Stimulated activated naive CD8-positive, alpha-beta T cell treated with anti-CD3 and anti-CD28 coated beads, Interleukin-15, amount 100 ng/mL, for 72 hours (primary cell): ENCODE measurements at regions not wholly inside any gene's neighbourhood (a gene's known extent, or its start where the extent isn't known, plus 50 kb on each side); places are given as distances from the start of the nearest gene placed in this dataset.

ENCODE experiments used
- ATAC-seq: fragments of 150-1000 bp; cut with Tn5 transposase; 2 replicates; pipeline ENCODE4 v1.10.0; 2021; ENCODE audit warnings: mild to moderate bottlenecking, moderate library complexity
- DNase-seq, 2 donors: peaks; one replicate each; pipeline ENCODE4 v3.0.0; 2021 to 2022
- H3K27ac Mint-ChIP-seq, 2 donors: one replicate each; pipeline ENCODE4 v1.8.0; 2022; ENCODE audit warnings: mild to moderate bottlenecking in 2 of 2, mixed read lengths in 2 of 2, moderate library complexity in 2 of 2
- H3K27me3 Mint-ChIP-seq: one replicate; pipeline ENCODE4 v1.8.0; 2022; ENCODE audit warnings: mixed read lengths
- H3K4me1 Mint-ChIP-seq: one replicate; pipeline ENCODE4 v1.8.0; 2022; ENCODE audit warnings: mild to moderate bottlenecking, mixed read lengths
- H3K4me3 Mint-ChIP-seq, 2 donors: one replicate each; pipeline ENCODE4 v1.8.0; 2022; ENCODE audit warnings: mild to moderate bottlenecking in 2 of 2, mixed read lengths in 2 of 2, moderate library complexity in 1 of 2
- H3K9me3 Mint-ChIP-seq, 2 donors: one replicate each; pipeline ENCODE4 v1.8.0; 2022; ENCODE audit warnings: mixed read lengths in 2 of 2

DNA sequence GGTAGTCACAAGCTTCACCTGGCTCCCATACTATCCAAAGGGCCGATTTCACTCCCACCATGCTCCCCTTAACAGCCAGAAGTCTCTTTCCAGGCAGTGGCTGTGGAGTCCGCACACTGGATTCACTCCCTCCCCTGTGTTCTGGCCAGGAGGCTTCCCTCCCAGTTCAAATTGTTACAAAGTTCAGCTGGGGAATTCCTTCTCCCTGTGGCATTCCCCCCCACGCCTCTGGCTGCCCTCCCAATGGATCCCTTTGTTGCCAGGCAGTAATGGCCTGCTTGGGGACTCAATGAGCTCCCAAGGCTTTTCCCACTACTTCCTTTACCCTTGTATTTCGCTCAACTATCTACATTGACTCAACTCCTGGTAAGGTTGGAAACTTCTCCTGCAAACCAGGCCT is 1921.4 kb upstream of the PCDH20 start:
- H3K9me3 Mint-ChIP-seq = peaks cover 9 to 21% of the 10 kb centered on the region in 2 donors
- ATAC-seq (no peak), DNase-seq (no peak)
- H3K4me3 Mint-ChIP-seq = no peak overlapping the region
- no peaks in the 10 kb centered on the region for H3K27me3 Mint-ChIP-seq
- H3K4me1 Mint-ChIP-seq = no peaks in the 10 kb centered on the region
- H3K27ac Mint-ChIP-seq = no peak overlapping the region

DNA sequence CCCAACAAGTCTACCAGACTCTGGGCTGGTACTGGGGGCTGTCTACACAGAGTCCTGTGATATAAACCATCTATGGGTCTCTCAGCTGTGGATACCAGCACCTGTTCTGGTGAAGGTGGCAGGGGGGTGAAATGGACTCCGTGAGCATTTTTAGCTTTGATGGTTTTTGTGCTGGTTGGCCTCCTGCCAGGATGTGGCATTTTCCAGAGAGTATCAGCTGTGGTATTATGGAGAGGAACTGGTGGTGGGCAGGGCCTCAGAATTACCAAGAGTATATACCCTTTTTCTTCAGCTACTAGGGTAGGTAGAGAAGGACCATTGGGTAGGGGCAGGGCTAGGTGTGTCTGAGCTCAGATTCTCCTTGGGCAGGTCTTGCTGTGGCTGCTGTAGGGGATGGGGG is 1920.9 kb upstream of the PCDH20 start:
- peaks cover 9 to 21% of the 10 kb centered on the region in 2 donors for H3K9me3 Mint-ChIP-seq
- no peak for DNase-seq
- no peak overlapping the region for H3K4me3 Mint-ChIP-seq
- no peaks in the 10 kb centered on the region for H3K4me1 Mint-ChIP-seq
- H3K27ac Mint-ChIP-seq = no peak overlapping the region
- no peaks in the 10 kb centered on the region for H3K27me3 Mint-ChIP-seq
- ATAC-seq = no peak

DNA sequence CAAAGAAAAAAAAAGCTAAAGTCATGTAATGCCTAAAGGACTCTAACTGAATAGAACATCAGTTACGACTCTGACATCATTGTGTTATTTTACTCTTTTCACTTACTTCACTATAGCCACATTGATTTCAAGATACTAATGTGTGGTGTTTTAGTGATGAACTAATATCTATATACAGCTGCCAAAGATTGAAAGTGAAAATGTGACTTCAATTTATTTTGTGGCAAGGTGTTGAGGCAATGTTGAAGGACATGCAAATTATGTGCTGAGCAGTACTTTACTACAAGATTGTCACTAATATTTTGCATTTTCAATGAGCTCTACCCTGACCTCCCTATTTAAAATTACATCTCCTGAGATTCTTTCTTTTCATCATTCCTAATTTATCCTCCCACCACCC is 1911.9 kb upstream of the PCDH20 start:
- ATAC-seq (no peak), DNase-seq (no peak)
- no peaks in the 10 kb centered on the region for H3K4me1 Mint-ChIP-seq
- H3K27ac Mint-ChIP-seq = no peak overlapping the region
- H3K27me3 Mint-ChIP-seq = no peaks in the 10 kb centered on the region
- no peak overlapping the region for H3K4me3 Mint-ChIP-seq
- H3K9me3 Mint-ChIP-seq = peaks cover under 1 to 10% of the 10 kb centered on the region in 2 donors

DNA sequence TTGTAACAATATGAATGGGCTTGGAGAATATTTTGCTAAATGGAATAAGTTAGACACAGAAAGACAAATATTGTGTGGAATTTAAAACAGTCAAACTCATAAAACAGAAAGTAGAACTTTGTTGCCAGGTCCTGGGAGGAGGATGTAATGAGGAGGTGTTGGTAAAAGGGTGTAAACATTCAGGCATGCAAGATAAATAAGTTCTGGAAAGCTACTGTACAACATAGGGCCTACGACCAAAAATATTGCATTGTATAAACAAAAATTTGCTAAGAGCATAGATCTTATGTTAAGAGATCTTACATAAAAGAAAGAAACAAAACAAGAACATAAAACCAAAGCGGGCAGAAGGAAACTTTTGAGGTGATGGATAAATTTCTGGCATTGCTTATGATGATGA is 1907.8 kb upstream of the PCDH20 start:
- H3K4me3 Mint-ChIP-seq = no peak overlapping the region

DNA sequence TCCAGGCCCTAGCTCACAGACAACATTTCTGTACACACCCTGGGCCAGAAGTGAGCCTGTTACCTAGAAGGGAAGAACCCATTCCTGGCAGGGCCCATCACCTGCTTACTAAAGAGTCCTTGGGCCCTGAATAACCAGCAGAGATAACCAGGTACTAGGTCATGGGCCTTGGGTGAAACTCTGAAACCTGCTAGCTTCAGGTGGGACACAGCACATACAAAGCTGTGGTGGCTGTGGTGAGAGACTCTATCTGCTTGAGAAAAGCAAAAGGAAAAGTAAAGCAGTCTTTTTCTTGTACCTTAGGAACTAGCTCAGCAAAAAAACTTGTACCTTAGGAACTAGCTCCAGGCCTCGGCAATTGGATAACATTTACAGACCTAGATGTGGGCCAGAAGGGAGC is 1895.9 kb upstream of the PCDH20 start:
- Mint-ChIP-seq H3K4me3 (no peak overlapping the region), H3K9me3 (peaks cover 6 to 7% of the 10 kb centered on the region in 2 donors)

More for the DNA sequence above, 1907.8 kb upstream of the PCDH20 start:
- peaks cover 0 to 5% of the 10 kb centered on the region in 2 donors for H3K9me3 Mint-ChIP-seq
- no peaks in the 10 kb centered on the region for H3K4me1 Mint-ChIP-seq
- DNase-seq (no peak), ATAC-seq (no peak)
- H3K27me3 Mint-ChIP-seq = no peaks in the 10 kb centered on the region
- no peak overlapping the region for H3K27ac Mint-ChIP-seq

DNA sequence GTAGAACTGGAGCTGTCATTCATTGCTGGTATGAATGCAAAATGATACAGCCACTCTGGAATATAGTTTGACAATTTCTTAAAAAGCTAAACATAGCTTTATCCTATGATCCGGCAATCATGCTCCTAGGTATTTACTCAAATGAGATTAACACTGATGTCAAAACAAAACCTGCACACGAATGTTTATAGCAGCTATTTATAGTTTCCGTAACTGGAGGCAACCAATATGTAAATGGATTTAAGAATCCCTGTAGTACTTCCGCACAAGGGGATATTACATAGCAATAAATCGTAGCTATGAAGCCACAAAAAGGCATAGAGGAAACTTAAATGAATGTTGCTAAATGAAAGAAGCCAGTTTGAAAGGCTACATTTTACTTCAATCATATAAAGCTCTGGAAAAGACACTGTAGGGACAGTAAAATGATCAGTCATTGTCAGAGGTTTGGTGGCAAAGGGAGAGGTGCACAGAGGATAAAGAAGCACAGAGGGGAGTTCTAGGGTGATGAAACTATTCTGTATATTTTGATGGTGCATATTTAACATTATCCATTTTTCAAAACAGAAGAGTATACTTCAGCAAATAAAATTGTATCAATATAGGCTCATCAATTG is 1893.0 kb upstream of the PCDH20 start:
- no peak for ATAC-seq
- no peak overlapping the region for H3K4me3 Mint-ChIP-seq

More for the DNA sequence above, 1895.9 kb upstream of the PCDH20 start:
- no peak for ATAC-seq
- Mint-ChIP-seq H3K27me3 (no peaks in the 10 kb centered on the region), H3K4me1 (no peaks in the 10 kb centered on the region), H3K27ac (no peak overlapping the region)
- no peak for DNase-seq

GRCh38 chr13:63307228-63307627 is 1891.6 kb upstream of the PCDH20 start:
- ATAC-seq (no peak), DNase-seq (no peak)
- Mint-ChIP-seq H3K4me3 (no peak overlapping the region), H3K27ac (no peak overlapping the region), H3K4me1 (no peaks in the 10 kb centered on the region), H3K9me3 (peaks cover 2 to 8% of the 10 kb centered on the region in 2 donors), H3K27me3 (no peaks in the 10 kb centered on the region)

More for the DNA sequence above, 1893.0 kb upstream of the PCDH20 start:
- Mint-ChIP-seq H3K27ac (no peak overlapping the region), H3K27me3 (no peaks in the 10 kb centered on the region), H3K9me3 (peaks cover 6 to 8% of the 10 kb centered on the region in 2 donors), H3K4me1 (no peaks in the 10 kb centered on the region)
- no peak for DNase-seq

DNA sequence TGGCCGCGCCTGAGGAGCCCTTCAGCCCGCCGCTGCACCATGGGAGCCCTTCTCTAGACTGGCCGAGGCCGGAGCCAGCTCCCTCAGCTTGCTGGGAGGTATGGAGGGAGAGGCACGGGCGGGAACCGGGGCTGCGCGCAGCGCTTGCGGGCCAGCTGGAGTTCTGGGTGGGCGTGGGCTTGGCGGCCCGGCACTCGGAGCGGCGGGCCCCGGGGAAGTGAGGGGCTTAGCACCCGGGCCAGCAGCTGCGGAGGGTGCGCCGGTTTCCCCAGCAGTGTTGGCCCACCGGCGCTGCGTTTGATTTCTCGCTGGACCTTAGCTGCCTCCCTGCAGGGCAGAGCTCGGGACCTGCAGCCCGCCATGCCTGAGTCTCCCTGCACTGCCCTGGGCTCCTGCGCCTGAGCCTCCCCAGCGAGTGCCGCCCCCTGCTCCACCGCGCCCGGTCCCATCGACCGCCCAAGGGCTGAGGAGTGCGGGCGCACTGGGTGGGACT is 1890.0 kb upstream of the PCDH20 start:
- Mint-ChIP-seq H3K4me1 (no peaks in the 10 kb centered on the region), H3K27ac (no peak overlapping the region)
- no peak for DNase-seq

DNA sequence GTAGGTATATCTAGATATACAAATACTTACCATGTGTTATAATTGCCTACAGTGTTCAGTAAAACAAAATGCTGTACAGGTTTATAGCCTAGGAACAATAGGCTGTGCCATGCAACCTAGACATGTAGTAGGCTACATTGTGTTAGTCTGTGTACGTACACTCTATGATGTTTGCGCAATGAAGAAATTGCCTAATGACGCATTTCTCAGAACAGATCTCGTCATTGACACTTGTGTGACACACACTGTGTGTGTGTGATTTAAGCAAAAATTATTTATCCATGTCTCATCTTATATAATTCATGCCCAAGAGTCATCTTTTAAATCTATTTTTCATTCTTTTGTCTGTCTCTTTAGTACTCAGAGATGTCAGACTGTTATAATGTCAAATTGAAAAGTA is 1888.8 kb upstream of the PCDH20 start:
- H3K27me3 Mint-ChIP-seq = no peaks in the 10 kb centered on the region
- peaks cover 0 to 8% of the 10 kb centered on the region in 2 donors for H3K9me3 Mint-ChIP-seq
- no peak for DNase-seq
- no peak for ATAC-seq
- no peak overlapping the region for H3K27ac Mint-ChIP-seq
- no peak overlapping the region for H3K4me3 Mint-ChIP-seq
- no peaks in the 10 kb centered on the region for H3K4me1 Mint-ChIP-seq

More for the DNA sequence above, 1890.0 kb upstream of the PCDH20 start:
- H3K4me3 Mint-ChIP-seq = no peak overlapping the region
- peaks cover 0 to 8% of the 10 kb centered on the region in 2 donors for H3K9me3 Mint-ChIP-seq
- ATAC-seq = no peak
- no peaks in the 10 kb centered on the region for H3K27me3 Mint-ChIP-seq

GRCh38 chr13:63299866-63300394 is 1884.3 kb upstream of the PCDH20 start:
- ATAC-seq = no peak

GRCh38 chr13:63297163-63297562 is 1881.5 kb upstream of the PCDH20 start:
- H3K27ac Mint-ChIP-seq = no peak overlapping the region
- H3K4me3 Mint-ChIP-seq = no peak overlapping the region
- no peak for DNase-seq
- H3K27me3 Mint-ChIP-seq = no peaks in the 10 kb centered on the region
- no peak for ATAC-seq
- H3K4me1 Mint-ChIP-seq = no peaks in the 10 kb centered on the region
- H3K9me3 Mint-ChIP-seq = no peaks in the 10 kb centered on the region

More at GRCh38 chr13:63299866-63300394, 1884.3 kb upstream of the PCDH20 start:
- no peak for DNase-seq
- Mint-ChIP-seq H3K27me3 (no peaks in the 10 kb centered on the region), H3K4me1 (no peaks in the 10 kb centered on the region), H3K27ac (no peak overlapping the region), H3K4me3 (no peak overlapping the region), H3K9me3 (no peaks in the 10 kb centered on the region)

- Mint-ChIP-seq H3K4me3 (no peak overlapping the region), H3K27me3 (no peaks in the 10 kb centered on the region), H3K4me1 (no peaks in the 10 kb centered on the region), H3K27ac (no peak overlapping the region), H3K9me3 (peaks cover 0 to 7% of the 10 kb centered on the region in 2 donors)
- ATAC-seq = no peak
- DNase-seq = no peak
These were observed 1876.1 kb upstream of the PCDH20 start for GRCh38 chr13:63291701-63292100.

GRCh38 chr13:63288576-63288975 is 1872.9 kb upstream of the PCDH20 start:
- no peak for ATAC-seq
- H3K27me3 Mint-ChIP-seq = no peaks in the 10 kb centered on the region
- no peaks in the 10 kb centered on the region for H3K4me1 Mint-ChIP-seq
- no peak overlapping the region for H3K27ac Mint-ChIP-seq
- no peak overlapping the region for H3K4me3 Mint-ChIP-seq
- no peak for DNase-seq
- H3K9me3 Mint-ChIP-seq = peaks cover 7 to 10% of the 10 kb centered on the region in 2 donors

DNA sequence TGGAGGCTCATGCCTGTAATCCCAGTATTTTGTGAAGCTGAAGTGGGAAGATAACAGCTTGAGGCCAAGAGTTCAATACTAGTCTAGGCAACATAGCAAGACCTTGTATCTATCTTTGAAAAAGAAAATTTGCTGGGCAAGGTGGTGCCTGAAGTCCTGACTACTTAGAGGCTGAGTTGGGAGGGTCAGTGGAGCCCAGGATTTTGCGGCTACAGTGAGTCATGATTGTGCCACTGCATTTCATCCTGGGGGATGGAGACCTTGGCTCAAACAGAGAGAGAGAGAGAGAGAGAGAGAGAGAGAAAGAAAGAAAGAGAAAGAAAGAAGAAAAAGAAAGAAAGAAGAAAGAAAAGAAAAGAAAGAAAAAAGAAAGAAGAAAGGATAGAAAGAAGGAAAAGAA is 1872.3 kb upstream of the PCDH20 start:
- DNase-seq (no peak), ATAC-seq (no peak)
- H3K27me3 Mint-ChIP-seq = no peaks in the 10 kb centered on the region
- no peak overlapping the region for H3K27ac Mint-ChIP-seq
- no peak overlapping the region for H3K4me3 Mint-ChIP-seq
- H3K9me3 Mint-ChIP-seq = peaks cover 7 to 10% of the 10 kb centered on the region in 2 donors
- no peaks in the 10 kb centered on the region for H3K4me1 Mint-ChIP-seq

DNA sequence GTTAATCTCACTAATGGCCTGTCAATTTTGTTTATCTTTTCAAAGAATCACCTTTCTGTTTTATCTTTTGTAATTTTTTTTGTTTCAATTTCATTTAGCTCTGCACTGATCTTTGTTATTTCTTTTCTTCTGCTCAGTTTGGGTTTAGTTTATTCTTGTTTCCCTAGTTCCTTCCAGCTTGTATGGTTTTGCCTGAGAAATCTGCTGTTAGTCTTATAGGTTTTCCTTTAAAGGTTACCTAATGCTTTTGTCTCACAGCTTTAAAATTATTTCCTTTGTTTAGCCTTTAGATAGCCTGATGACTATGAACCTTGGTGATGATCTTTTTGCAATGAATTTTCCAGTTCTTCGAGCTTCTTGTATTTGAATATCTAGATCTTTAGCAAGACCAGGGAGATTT is 1869.8 kb upstream of the PCDH20 start:
- Mint-ChIP-seq H3K4me1 (no peaks in the 10 kb centered on the region), H3K27ac (no peak overlapping the region), H3K27me3 (no peaks in the 10 kb centered on the region), H3K9me3 (peaks cover 7 to 10% of the 10 kb centered on the region in 2 donors), H3K4me3 (no peak overlapping the region)
- no peak for DNase-seq
- no peak for ATAC-seq

DNA sequence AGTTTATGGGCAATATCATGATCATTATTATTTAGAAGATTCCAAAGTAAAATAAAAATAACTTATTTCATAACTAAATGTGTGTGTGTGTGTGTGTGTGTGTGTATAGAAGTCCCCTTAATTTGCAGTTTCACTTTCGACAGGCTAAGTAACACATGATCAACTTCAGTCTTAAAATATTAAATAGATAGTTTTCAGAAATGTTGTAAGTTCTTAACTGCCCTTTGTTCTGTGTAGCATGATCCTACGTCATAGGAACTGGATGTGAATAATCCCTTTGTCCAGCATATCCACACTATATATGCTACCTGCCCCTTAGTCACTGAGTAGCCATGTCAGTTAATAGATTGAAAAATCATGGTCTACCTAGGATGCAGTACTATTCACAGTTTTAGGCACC is 1863.5 kb upstream of the PCDH20 start:
- ATAC-seq = no peak
- Mint-ChIP-seq H3K9me3 (peaks cover 0 to 10% of the 10 kb centered on the region in 2 donors), H3K27ac (no peak overlapping the region), H3K4me3 (no peak overlapping the region), H3K27me3 (no peaks in the 10 kb centered on the region), H3K4me1 (no peaks in the 10 kb centered on the region)
- DNase-seq = no peak

DNA sequence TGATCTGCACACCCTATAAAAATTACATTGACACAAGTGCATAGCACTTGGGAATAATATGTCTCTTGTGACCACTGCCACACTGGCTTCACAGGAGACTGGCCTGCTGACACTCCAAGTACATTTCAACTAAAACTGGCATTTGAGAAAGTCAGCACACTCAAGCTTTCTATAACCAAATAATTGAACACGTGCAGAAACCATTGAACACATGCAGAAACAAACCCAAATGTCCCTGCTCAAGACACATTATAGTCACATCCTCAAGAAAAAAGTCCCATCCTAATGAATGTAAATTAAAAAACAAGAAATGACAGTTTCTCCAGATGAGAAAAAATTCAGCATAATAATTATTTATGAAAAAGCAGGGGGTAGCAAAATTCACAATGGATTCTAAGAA is 1859.1 kb upstream of the PCDH20 start:
- no peak for ATAC-seq

More for the DNA sequence above, 1859.1 kb upstream of the PCDH20 start:
- Mint-ChIP-seq H3K9me3 (peaks cover 7 to 10% of the 10 kb centered on the region in 2 donors), H3K27ac (no peak overlapping the region), H3K4me3 (no peak overlapping the region), H3K27me3 (no peaks in the 10 kb centered on the region), H3K4me1 (no peaks in the 10 kb centered on the region)
- DNase-seq = no peak
